A549 (cell line): ENCODE measurements at regions not wholly inside any gene's neighbourhood (a gene's known extent, or its start where the extent isn't known, plus 50 kb on each side); places are given as distances from the start of the nearest gene placed in this dataset.
"Not testable (repeated sequence)": the region's sequence is repeated elsewhere in the genome, so short reads cannot be mapped to it uniquely, and the experiment has no call there.

Source experiments
- ATAC-seq, 2 experiments: fragments of 200-7000 bp in 1 of 2; fragments of >200 bp in 1 of 2; cut with Nextera tagmentation in 1 of 2; cut with Tn5 transposase in 1 of 2; 3 replicates each; pipeline versions ENCODE4 v1.8.0 to v1.9.1; 2018 to 2020; ENCODE audit warnings: mild to moderate bottlenecking in 1 of 2, moderate library complexity in 1 of 2
- CTCF ChIA-PET: fragments of 300-600 bp; sonication (Branson Sonifier 250); formaldehyde crosslinking; extraction: SDS; loops from one replicate; lab custom pipeline; 2021; ENCODE audit warnings: antibody characterized with exemption, inconsistent platforms; lab: Yijun Ruan, JAX
- POLR2A ChIA-PET: fragments of 350-600 bp; formaldehyde crosslinking; extraction: SDS; loops from one replicate; lab custom pipeline; 2021; ENCODE audit warnings: antibody characterized with exemption, inconsistent platforms; lab: Yijun Ruan, JAX
- DNase-seq, 2 experiments: peaks; one replicate each; pipeline versions ENCODE4 v3.0.0 to v3.0.0-alpha.2; 2011 to 2016; ENCODE audit warnings: low read depth in 1 of 2, low spot score in 1 of 2
- FAIRE-seq: peaks from 2 replicates; lab custom pipeline; 2011; peaks lifted over from hg19 to GRCh38; lab: Jason Lieb, UNC
- H3K27ac ChIP-seq, 2 experiments: fragments of >200 bp; sonication (Bioruptor Twin); formaldehyde crosslinking; 3 replicates each; pipeline ENCODE4 v1.5.1; 2016 to 2017
- H3K4me1 ChIP-seq: fragments of >200 bp; sonication (Bioruptor Twin); formaldehyde crosslinking; 3 replicates; pipeline ENCODE4 v1.6.1; 2016
- H3K4me2 ChIP-seq: fragments of >200 bp; sonication (Bioruptor Twin); formaldehyde crosslinking; 3 replicates; pipeline ENCODE4 v1.6.1; 2016
- H3K4me3 ChIP-seq: fragments of >200 bp; sonication (Bioruptor Twin); formaldehyde crosslinking; 3 replicates; pipeline ENCODE4 v1.5.1; 2016
- H3K9me3 ChIP-seq: fragments of >200 bp; sonication (Bioruptor Twin); formaldehyde crosslinking; 3 replicates; pipeline ENCODE4 v1.6.1; 2016
- CBX2 ChIP-seq: fragments of 200-600 bp; sonication (generic); IDR thresholded peaks from 2 replicates; pipeline ENCODE4 v1.6.1; 2016; ENCODE audit warnings: low read depth, mild to moderate bottlenecking, borderline replicate concordance
- CBX8 ChIP-seq: fragments of 200-600 bp; sonication (generic); IDR thresholded peaks from 2 replicates; pipeline ENCODE4 v1.6.1; 2016
- CEBPB ChIP-seq, 2 experiments: fragments of >200 bp in 1 of 2; sonication (Bioruptor Twin) in 1 of 2; formaldehyde crosslinking in 1 of 2; IDR thresholded peaks; 2 replicates each; pipeline ENCODE4 v1.6.1; 2012 to 2016
- CTCF ChIP-seq: fragments of >200 bp; sonication (Bioruptor Twin); formaldehyde crosslinking; IDR thresholded peaks from 3 replicates; pipeline ENCODE4 v1.5.1; 2016
- EHMT2 ChIP-seq: fragments of 200-600 bp; sonication (generic); IDR thresholded peaks from 2 replicates; pipeline ENCODE4 v1.6.1; 2016; ENCODE audit warnings: antibody characterized with exemption, low read depth, mild to moderate bottlenecking, moderate library complexity
- EP300 ChIP-seq, 2 experiments: fragments of >200 bp; sonication (Bioruptor Twin); formaldehyde crosslinking; IDR thresholded peaks; 2 replicates in 1 of 2; 3 replicates in 1 of 2; pipeline ENCODE4 v1.6.1; 2016 to 2017
- ESRRA ChIP-seq: fragments of 150-350 bp; IDR thresholded peaks from 2 replicates; pipeline ENCODE4 v1.6.1; 2014; ENCODE audit warnings: mild to moderate bottlenecking, low read length, borderline replicate concordance
- HOXA7 ChIP-seq: fragments of 250-450 bp; sonication (Bioruptor Pico); IDR thresholded peaks from 2 replicates; pipeline ENCODE4 v1.5.0; 2020; ENCODE audit warnings: mild to moderate bottlenecking, moderate library complexity
- JUN ChIP-seq, 2 experiments: fragments of >200 bp; sonication (Bioruptor Twin); formaldehyde crosslinking; IDR thresholded peaks; 2 replicates in 1 of 2; 3 replicates in 1 of 2; pipeline ENCODE4 v1.6.1; 2016 to 2017
- JUNB ChIP-seq: fragments of >200 bp; sonication (Bioruptor Twin); formaldehyde crosslinking; IDR thresholded peaks from 2 replicates; pipeline ENCODE4 v1.6.1; 2016
- KDM1A ChIP-seq: fragments of 200-600 bp; sonication (generic); IDR thresholded peaks from 2 replicates; pipeline ENCODE4 v1.6.1; 2016; ENCODE audit warnings: low read depth, mild to moderate bottlenecking
- KDM5A ChIP-seq: fragments of 200-600 bp; sonication (generic); IDR thresholded peaks from 2 replicates; pipeline ENCODE4 v1.6.1; 2016; ENCODE audit warnings: antibody characterized with exemption, mild to moderate bottlenecking
- MYC ChIP-seq: IDR thresholded peaks from 2 replicates; pipeline ENCODE4 v1.6.1; 2012; ENCODE audit warnings: mild to moderate bottlenecking, inconsistent platforms, low read length, improper control_type of control experiment, borderline replicate concordance
- NPAS2 ChIP-seq: fragments of 250-450 bp; sonication (Bioruptor Pico); IDR thresholded peaks from 2 replicates; pipeline ENCODE4 v1.8.0; 2022; ENCODE audit warnings: mild to moderate bottlenecking, moderate library complexity, borderline replicate concordance
- PBX3 ChIP-seq: IDR thresholded peaks from 2 replicates; pipeline ENCODE4 v1.6.1; 2012
- POLR2AphosphoS2 ChIP-seq: conservative IDR thresholded peaks from 2 replicates; pipeline ENCODE4 v1.6.1; 2012; ENCODE audit warnings: low read length, improper control_type of control experiment, inconsistent platforms
- RARB ChIP-seq: fragments of 250-450 bp; sonication (Bioruptor Pico); IDR thresholded peaks from 2 replicates; pipeline ENCODE4 v1.8.0; 2021; ENCODE audit warnings: mild to moderate bottlenecking, moderate library complexity
- RCOR1 ChIP-seq: fragments of 150-350 bp; IDR thresholded peaks from 2 replicates; pipeline ENCODE4 v1.6.1; 2014; ENCODE audit warnings: antibody characterized with exemption, low read length, low read depth
- RNF2 ChIP-seq: fragments of 200-600 bp; sonication (generic); IDR thresholded peaks from 2 replicates; pipeline ENCODE4 v1.6.1; 2016; ENCODE audit warnings: low read depth, mild to moderate bottlenecking, antibody characterized with exemption, moderate library complexity, borderline replicate concordance
- SMC3 ChIP-seq: fragments of >200 bp; sonication (Bioruptor Twin); formaldehyde crosslinking; IDR thresholded peaks from 3 replicates; pipeline ENCODE4 v1.6.1; 2018; ENCODE audit warnings: inconsistent platforms
- SREBF2 ChIP-seq: fragments of 450-650 bp; IDR thresholded peaks from 2 replicates; pipeline ENCODE4 v1.6.1; 2014; ENCODE audit warnings: mild to moderate bottlenecking, moderate library complexity
- ZFP36 ChIP-seq: fragments of 450-650 bp; IDR thresholded peaks from 2 replicates; pipeline ENCODE4 v1.6.1; 2014; ENCODE audit warnings: borderline replicate concordance; ENCODE audit not compliant: partially characterized antibody
- WGBS: methylation state at CpG from one replicate; pipeline ENCODE4 v1.1.6; 2017; ENCODE audit errors: missing lambda C conversion rate; 5-methylcytosine and 5-hydroxymethylcytosine counted together
- TF ChIP-seq, protein P1 (sequence below): IDR thresholded peaks from 2 replicates; pipeline ENCODE4 v1.6.1; 2012
- TF ChIP-seq, protein P2 (sequence below): fragments of 150-350 bp; IDR thresholded peaks from 2 replicates; pipeline ENCODE4 v1.6.1; 2014; ENCODE audit warnings: low read depth, mild to moderate bottlenecking, low read length

DNA sequence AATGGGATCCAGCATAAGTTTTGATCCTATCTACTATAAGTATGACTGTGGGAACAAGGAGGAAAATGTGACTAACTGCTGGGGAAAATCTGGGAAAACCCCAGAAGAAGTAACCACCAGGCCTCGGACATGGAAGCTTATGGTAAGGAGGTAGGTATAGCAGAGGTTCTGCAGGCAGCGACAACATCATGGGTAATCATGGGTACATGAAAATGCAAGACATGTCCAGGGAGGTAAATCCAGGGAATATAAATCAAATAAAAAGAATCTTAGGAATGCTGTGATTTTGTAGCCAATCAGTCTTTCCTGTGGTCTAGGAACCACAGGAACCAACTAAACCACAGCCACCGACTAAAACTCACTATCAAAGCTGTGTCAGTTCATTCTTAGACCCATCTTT is 168.3 kb upstream of the NPY start:
- TF ChIP-seq CBX8 = no peak
- TF ChIP-seq ESRRA = no peak
- no peak for TF ChIP-seq RCOR1
- no peak for TF ChIP-seq KDM1A
- no peak for TF ChIP-seq POLR2AphosphoS2
- TF ChIP-seq EP300 (IDR thresholded peaks at IDR 0.05) = no peak
- TF ChIP-seq RARB (CRISPR knock-in tag) = no peak
- no peak for TF ChIP-seq JUNB
- FAIRE-seq (no peak), ATAC-seq (no peak), DNase-seq (no peak)
- CTCF ChIA-PET = no interaction called here
- Histone ChIP-seq H3K9me3 (no peaks in the 10 kb centered on the region), H3K27ac (no peak overlapping the region), H3K4me1 (no peaks in the 10 kb centered on the region), H3K4me2 (no peak overlapping the region), H3K4me3 (no peak overlapping the region)
- POLR2A ChIA-PET = no interaction called here
- 18% methylated on average over 3 of the region's 3 CpGs for WGBS

- ATAC-seq, H3K4me3 ChIP-seq, H3K9me3 ChIP-seq, FAIRE-seq, POLR2A ChIA-PET, DNase-seq, H3K4me1 ChIP-seq, H3K27ac ChIP-seq, H3K4me2 ChIP-seq: not testable (repeated sequence)
- WGBS = 2% methylated on average over 7 of the region's 7 CpGs
- CTCF ChIA-PET = interaction anchor here (1.1 kb wide), 1 partner anchor 8 kb away, joined by 3 read pairs; no protein-coding TSS in a partner anchor
These were observed 166.0 kb upstream of the NPY start for GRCh38 chr7:24117903-24118499.

DNA sequence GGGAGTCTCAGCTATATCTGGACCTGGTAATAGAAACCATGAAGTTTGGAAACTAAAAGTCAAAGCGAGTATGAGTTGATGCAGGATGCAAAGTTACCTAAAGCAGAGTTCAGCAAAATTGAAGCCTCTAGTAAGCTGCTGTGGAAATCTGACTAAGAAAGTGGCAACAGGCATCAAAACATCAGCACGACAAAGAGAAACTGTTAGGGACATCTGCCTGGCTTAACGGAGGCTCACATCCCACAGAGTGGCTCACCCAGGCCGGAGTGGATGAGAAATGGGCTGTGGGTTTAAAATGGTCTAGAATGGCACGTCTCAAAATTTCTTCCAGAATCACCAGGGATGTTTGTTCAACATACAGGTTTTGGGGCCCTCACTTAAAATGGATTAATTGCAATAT is 164.1 kb upstream of the NPY start:
- POLR2A ChIA-PET = no interaction called here

GRCh38 chr7:24123076-24123475 is 160.9 kb upstream of the NPY start:
- no peak for FAIRE-seq
- no peaks in the 10 kb centered on the region for H3K9me3 ChIP-seq
- ChIA-PET POLR2A (no interaction called here), CTCF (no interaction called here)
- ATAC-seq = no peak
- no peak overlapping the region for H3K4me3 ChIP-seq
- no peaks in the 10 kb centered on the region for H3K4me1 ChIP-seq
- H3K4me2 ChIP-seq = no peak overlapping the region
- DNase-seq = no peak
- no peak overlapping the region for H3K27ac ChIP-seq
- TF ChIP-seq, protein P1, sequence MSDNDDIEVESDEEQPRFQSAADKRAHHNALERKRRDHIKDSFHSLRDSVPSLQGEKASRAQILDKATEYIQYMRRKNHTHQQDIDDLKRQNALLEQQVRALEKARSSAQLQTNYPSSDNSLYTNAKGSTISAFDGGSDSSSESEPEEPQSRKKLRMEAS = no peak
- no peak for TF ChIP-seq JUN (IDR thresholded peaks at IDR 0.05)
- no peak for TF ChIP-seq RNF2
- TF ChIP-seq ZFP36 = no peak
- TF ChIP-seq, protein P2, sequence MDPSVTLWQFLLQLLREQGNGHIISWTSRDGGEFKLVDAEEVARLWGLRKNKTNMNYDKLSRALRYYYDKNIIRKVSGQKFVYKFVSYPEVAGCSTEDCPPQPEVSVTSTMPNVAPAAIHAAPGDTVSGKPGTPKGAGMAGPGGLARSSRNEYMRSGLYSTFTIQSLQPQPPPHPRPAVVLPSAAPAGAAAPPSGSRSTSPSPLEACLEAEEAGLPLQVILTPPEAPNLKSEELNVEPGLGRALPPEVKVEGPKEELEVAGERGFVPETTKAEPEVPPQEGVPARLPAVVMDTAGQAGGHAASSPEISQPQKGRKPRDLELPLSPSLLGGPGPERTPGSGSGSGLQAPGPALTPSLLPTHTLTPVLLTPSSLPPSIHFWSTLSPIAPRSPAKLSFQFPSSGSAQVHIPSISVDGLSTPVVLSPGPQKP = no peak
- TF ChIP-seq PBX3 = no peak
- TF ChIP-seq MYC = no peak
- no peak for TF ChIP-seq CEBPB (IDR thresholded peaks at IDR 0.05)
- no peak for TF ChIP-seq HOXA7 (CRISPR knock-in tag)

More for the DNA sequence above, 164.1 kb upstream of the NPY start:
- TF ChIP-seq SMC3 = no peak
- TF ChIP-seq CBX8 = no peak
- TF ChIP-seq CBX2 = no peak
- TF ChIP-seq MYC = no peak
- TF ChIP-seq NPAS2 (CRISPR knock-in tag) = no peak
- no peak for TF ChIP-seq EHMT2
- TF ChIP-seq ZFP36 = no peak
- TF ChIP-seq CTCF = no peak
- TF ChIP-seq SREBF2 = no peak
- no peak for TF ChIP-seq KDM5A
- no peak for TF ChIP-seq KDM1A
- TF ChIP-seq, protein P2 = no peak
- Histone ChIP-seq H3K27ac (no peak overlapping the region), H3K9me3 (no peaks in the 10 kb centered on the region), H3K4me3 (no peak overlapping the region), H3K4me2 (no peak overlapping the region), H3K4me1 (no peaks in the 10 kb centered on the region)
- DNase-seq (no peak), FAIRE-seq (no peak), ATAC-seq (no peak)
- WGBS = 15% methylated on average over 5 of the region's 5 CpGs
- CTCF ChIA-PET = no interaction called here
